NOMO-1 treated with dmso at 0.1 percent for 144 hours (cell line): ENCODE measurements at regions not wholly inside any gene's neighbourhood (a gene's known extent, or its start where the extent isn't known, plus 50 kb on each side); places are given as distances from the start of the nearest gene placed in this dataset.
A peak's percentile ranks its signal among the peaks of the same experiment; 100 is the strongest.

Experiments
- DNase-seq: peaks from one replicate; lab custom pipeline; 2025; ENCODE audit not compliant: unreplicated experiment; lab: John Stamatoyannopoulos, UW

GRCh38 chr1:198929961-198930599 lies 291.2 kb downstream of the PTPRC start:
- DNase-seq: peak; percentile 30

- no peak for DNase-seq
Observed at GRCh38 chr1:198932351-198932991, 293.6 kb downstream of the PTPRC start.

- no peak for DNase-seq
Observed at GRCh38 chr1:198933515-198934222, 294.8 kb downstream of the PTPRC start.

DNA sequence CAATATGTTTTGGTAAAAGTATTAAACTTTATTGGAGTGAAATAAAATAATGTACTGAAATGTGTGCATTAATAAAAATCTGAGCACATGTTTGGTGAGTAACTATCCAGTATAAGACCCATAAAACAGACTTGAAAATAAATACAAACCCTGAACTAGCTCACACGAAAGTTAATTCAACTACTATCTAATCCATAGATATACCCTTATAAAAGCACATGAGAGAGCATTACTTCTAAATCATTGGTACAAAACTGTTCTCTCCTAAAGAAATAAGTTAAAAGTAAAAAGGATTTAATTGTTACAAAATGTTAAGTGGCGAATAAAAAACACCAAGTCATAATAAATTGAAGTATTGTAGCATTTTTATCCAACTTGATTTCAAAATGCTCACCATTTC lies 295.6 kb downstream of the PTPRC start:
- DNase-seq: no peak

GRCh38 chr1:198934901-198935305 lies 296.1 kb downstream of the PTPRC start:
- no peak for DNase-seq

GRCh38 chr1:198935306-198935921 lies 296.6 kb downstream of the PTPRC start:
- peak; percentile 23 for DNase-seq

DNA sequence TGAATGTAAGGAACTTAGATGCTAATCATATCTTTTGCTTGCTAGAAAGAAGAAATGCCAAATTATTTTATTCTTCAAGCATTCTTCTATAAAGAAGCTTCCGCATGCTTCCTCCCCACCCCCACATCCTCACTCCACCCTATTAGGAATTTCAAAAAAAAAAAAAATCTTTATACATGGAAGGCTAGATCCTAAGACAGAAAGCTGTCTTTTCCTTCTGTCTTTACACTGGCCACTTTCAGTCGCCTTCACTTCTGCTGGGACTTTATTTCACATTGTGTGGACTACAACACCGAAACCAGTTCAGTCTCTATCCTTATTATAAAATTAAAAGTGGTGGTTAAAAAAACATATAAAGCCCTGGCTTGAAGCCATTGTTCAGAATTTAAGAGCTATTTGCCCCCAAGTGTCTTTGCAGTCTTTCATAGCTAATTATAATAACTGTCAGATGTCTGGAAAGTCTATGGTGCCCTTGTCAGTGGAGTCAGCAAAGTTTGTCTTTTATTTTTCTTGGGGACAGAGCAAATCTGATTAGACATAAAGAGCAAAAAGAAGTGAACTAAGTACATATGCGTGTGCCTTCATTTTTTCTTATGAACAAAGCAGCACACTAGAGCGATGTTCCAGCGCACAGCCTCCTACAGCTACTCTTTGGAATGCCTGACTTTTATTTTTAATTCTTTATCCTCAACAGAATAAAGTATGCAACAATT lies 297.7 kb downstream of the PTPRC start:
- DNase-seq: no peak

DNA sequence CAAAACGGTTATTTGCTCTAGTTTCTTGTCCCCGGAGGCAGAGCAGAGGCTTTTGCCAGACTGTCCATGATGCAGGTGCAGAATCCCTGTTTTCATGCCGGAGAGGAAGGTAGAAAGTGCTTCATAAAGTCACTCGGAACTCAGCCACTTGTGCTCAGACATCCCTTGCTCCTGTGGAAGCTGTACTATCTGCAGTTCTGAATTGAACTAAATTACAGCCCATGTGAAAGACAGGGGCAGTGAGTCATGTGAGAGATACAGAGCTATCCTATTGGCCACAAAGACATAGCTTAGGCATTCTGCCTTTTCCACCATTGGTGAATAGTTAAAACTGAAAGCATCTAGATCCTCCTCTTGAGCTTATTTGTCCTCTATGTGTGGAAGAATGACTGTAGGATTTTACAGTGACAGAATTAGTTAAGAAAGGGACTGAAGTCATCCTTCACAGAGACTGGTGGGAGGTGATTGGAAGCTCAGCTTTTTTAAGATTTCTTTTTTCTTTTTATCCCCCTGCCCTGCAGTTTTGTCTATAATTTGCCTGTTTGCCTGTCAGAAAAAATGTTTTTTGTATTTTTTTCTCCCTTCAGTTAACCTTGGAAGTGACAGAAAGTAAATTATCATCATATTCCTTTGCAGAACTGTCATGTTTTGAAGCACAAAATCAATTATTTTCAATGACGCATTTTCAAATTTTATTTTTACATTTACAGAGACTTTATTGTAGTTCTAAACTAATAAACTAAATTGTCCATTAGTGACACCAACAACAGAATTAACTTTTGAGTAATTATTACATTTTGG lies 298.6 kb downstream of the PTPRC start:
- peak; percentile 58 for DNase-seq

DNA sequence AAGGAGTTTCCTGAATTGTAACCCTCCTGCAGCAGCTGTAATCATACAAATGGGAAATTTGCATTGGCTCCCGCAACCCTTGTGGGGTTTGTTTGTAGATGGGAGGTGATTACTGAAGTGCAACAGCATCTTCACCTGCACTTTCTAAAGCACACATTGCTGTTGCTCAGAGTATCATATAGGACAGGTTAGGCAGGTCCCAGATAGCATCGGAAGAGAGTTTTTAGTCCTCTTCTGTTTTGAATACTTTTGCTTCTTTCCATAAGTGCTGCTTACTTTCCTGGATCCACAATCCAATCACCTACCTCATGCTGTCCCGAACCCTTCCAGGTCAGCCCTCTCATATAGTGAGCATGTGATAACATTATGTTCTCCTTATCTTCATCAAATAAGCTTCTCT lies 300.4 kb downstream of the PTPRC start:
- no peak for DNase-seq

DNA sequence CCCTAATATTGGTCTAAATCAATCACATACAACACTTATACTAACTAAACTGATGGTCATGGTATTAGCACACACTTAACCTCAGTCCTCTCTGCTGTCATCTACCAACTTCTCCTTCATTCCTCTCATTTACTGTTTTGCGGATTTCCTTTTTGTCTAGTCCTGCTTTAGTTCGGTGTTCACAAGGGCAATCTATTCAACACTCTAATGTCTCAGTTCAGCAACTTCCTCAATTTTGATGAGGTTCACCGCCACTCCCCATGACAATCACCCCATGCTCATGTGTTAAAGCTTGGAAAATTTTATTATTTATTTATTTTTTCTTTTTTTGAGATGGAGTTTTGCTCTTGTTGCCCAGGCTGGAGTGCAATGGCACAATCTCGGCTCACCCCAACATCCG lies 301.1 kb downstream of the PTPRC start:
- DNase-seq: peak; percentile 76

DNA sequence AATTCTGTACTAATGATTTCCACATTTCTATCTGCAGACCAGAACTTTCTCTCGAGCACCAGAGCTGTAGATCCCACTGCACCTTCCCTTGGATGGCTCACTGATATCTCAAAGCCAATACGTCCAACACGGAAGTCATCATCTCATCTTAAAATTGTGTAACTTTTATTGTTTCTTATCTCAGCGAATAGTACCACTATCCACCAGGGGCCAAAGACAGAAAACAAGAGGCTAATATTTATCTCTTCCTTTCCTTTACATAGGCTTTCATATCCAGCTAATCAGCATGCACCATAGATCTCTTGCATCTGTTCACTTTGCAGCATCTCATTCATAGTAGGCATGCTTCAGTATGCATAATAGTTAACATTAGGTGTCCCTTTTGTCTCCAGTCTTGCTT lies 303.6 kb downstream of the PTPRC start:
- DNase-seq: no peak

DNA sequence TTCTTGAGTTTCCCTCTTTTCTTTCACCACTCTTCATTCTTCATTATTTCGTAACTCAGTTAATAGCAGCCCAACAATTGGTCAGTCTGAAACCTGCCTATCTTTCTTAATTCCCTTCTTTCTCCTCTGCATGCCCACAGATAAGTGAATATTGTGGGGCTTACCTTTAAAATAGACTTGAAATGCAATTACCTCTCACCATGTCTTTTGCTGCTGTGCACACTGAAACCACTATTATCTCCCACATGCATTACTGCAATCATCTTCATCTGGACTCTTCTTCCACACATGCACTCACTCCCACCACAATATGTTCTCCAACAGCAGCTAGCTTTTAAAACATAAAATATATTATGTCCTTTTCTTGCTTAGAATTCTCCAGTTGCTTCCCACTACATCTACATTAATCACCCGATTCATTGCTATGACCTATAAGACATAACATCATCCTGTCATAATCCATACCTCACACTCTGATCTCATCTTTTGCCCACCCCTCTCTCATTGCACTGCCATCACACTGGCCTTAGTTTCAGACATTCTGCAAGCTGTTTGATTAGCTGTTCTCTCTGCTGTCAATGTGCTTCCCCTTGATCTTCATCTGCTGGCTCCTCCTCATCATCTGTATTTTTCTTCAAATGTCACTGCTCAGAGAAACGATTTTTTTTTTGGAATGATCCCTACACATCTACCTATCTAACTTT lies 304.8 kb downstream of the PTPRC start:
- no peak for DNase-seq

GRCh38 chr1:198947456-198947855 lies 308.6 kb downstream of the PTPRC start:
- DNase-seq: no peak

GRCh38 chr1:198948895-198949659 lies 310.2 kb downstream of the PTPRC start:
- DNase-seq: no peak

DNA sequence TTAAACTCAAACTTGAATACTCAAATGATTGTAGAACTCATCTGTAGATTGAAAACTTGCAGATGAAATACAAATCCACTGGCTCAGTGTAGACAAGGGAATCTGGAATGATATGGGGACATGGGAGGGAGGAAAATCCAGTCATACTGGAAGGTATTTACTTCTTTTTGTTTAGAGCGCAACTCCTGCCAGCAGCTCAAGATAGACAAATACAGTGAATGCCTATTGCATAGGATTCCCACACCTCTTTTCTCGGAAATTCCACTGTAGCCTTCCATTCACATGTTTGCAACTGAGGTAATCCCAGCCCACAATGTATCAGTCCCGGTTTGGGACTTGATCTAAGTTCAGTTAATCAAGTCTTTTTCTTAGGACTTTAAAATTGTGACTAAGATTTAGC lies 311.2 kb downstream of the PTPRC start:
- no peak for DNase-seq

DNA sequence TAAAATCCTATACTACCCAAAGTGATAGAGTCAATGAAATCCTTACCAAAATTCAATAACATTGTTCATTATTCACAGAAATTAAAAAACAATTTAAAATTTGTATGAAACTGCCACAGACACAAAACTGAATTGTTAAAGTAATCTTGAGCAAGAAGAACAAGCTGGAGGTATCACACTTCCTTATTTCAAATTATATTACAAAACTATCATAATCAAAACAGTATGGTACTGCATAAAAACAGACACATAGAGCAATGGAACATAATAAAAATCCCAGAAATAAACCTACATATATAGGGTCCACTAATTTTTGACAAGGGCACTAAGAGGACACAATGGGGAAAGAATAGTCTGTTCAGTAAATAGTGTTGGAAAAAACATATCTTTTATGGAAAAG lies 316.2 kb downstream of the PTPRC start:
- no peak for DNase-seq

- DNase-seq: no peak
Observed at GRCh38 chr1:198957044-198957443, 318.2 kb downstream of the PTPRC start.

GRCh38 chr1:198959032-198959431 lies 320.2 kb downstream of the PTPRC start:
- no peak for DNase-seq

- no peak for DNase-seq
Observed at GRCh38 chr1:198959676-198960075, 320.8 kb downstream of the PTPRC start.
